Fibroblast of skin of right quadriceps (primary cell): ENCODE measurements at regions not wholly inside any gene's neighbourhood (a gene's known extent, or its start where the extent isn't known, plus 50 kb on each side); places are given as distances from the start of the nearest gene placed in this dataset.

ENCODE experiments used
- DNase-seq: peaks from one replicate; pipeline ENCODE4 v3.0.0-alpha.2; 2013

DNA sequence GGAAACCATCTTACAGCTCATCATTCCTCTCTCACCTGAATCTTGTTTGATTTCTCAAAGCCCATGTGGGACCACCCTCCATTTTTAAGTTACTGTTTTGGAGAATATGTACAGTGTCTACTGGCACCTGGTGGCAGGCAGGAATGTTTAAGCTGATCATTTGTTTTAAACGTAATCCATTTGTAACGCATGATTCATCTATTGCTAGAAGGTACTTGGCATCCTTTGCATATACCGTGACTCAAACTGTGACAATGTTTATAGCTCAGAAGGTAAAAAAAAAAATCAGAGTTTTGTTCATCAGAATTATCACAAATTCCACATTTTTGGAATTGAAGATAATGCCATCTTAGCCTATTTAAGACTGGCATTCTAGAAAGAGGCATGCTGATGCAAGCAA lies 1007.5 kb upstream of the EEF2KMT start:
- DNase-seq, result peak; percentile 2

DNA sequence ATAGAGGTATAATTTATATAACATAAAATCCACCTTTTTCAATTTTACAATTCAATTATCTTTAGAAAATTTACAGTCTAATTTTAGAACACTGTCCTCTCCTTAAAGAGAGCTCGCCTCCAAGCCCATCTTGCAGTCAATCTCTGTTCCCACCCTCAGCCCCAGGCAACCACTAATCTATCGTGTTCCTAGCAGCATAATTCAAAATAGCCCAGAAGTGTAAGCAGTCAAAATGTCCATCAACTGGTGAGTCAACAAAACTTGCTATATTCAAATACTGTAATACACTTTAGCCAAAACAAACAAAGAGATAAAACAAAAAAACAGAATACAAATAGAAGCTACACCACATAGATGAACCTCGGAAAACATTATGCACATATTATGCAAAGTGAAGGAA lies 1006.8 kb upstream of the EEF2KMT start:
- no peak for DNase-seq

DNA sequence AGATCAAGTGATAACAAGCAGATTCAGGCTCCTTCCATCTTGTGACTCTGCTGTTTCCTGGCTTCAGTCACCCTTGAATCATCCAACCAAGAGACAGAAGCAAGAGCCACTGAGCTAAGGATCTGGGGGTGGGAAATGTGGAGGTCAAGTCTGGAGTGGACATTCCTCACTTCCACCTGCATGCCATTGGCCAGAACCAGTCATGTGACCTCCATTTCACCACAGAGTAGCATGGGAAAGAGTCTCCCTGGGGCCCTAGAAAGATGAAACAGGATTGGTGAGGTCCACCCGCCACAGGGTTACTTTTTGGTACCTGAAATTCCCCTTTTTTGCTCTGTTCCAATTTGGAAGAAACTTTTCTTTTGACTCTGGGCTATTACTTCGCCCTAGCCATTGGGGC lies 1006.0 kb upstream of the EEF2KMT start:
- no peak for DNase-seq

DNA sequence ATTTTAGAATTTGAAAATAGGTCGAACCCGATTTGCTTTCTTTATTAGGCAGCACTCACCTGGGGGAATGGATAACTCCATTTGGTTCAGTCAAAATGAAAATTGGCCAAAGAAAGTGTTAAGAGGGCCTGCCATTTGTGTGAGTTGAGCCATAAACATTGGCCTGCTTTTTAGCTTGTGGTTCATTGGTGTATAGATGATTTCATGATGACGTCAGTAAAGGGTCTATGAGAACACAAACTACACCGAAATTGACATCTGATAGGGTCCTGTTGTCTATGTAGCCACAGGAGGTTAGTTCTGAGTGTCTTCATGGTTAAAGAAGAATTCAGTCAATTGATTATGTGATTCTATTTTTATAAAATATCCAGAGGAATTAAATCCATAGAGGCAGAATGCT lies 1001.5 kb upstream of the EEF2KMT start:
- DNase-seq, result no peak

DNA sequence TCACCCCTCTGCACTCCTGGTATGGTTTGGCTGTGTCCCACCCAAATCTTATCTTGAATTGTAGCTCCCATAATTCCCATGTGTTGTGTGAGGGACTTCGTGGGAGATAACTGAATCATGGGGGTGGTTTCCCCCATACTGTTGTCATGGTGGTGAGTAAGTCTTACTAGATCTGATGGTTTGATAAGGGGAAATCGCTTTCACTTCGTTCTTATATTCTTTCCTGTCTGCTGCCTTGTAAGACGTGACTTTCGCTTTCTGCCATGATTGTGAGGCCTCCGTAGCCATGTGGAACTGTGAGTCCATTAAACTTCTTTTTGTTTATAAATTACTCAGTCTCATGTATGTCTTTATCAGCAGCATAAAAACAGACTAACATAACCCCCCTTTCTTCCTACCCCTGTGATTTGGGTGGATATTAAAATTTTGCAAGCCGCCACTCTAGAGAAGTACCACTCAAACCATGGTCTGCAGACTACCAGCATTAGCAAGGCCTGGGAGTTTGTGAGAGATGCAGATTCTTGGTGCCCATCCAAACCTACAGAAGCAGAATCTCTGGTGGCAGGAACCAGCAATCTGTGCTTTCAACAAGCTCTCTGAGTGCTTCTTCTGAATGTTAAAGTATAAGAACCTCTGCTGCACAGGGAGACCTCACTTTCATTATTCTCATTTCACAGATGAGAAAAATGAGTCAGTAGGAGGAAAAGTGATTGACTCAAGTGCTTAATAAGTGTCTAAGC lies 999.5 kb upstream of the EEF2KMT start:
- DNase-seq, result no peak

DNA sequence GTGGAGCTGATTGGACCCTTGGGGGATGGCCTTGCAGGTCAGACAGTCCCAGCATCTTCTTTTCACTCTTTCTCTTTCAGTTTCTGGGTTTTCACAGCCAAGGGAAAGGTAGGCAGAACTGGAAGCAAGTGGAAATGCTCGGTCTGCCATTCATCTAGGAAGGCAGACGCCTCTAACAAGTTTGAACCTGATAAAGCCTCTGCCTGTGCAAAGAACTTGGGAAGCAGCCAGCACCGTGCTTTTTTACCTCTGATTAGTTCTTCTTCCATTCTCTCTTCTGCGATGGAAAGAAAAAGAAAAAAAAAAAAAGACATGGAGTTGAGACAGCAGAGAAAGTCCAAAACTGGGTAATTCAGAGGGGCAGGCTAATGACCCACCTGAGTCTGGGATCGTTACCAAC lies 997.8 kb upstream of the EEF2KMT start:
- no peak for DNase-seq

DNA sequence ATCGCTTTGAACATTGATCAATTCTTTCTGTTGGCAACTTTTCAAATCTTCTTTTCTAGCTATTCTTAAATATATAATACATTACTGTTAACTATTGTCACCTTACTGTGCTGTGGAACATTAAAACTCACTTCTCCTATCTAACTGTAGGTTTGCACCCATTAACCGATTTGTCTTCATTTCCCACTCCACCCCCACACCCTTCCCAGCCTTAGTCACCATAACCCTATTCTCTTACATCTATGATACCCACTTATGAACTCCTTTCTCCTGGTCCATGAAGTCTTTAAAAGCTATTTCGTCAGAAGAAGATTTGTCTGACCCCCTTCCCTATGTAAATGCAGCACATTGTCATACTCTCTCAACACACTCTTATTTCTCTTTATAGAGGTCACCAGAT lies 993.4 kb upstream of the EEF2KMT start:
- DNase-seq, result no peak

DNA sequence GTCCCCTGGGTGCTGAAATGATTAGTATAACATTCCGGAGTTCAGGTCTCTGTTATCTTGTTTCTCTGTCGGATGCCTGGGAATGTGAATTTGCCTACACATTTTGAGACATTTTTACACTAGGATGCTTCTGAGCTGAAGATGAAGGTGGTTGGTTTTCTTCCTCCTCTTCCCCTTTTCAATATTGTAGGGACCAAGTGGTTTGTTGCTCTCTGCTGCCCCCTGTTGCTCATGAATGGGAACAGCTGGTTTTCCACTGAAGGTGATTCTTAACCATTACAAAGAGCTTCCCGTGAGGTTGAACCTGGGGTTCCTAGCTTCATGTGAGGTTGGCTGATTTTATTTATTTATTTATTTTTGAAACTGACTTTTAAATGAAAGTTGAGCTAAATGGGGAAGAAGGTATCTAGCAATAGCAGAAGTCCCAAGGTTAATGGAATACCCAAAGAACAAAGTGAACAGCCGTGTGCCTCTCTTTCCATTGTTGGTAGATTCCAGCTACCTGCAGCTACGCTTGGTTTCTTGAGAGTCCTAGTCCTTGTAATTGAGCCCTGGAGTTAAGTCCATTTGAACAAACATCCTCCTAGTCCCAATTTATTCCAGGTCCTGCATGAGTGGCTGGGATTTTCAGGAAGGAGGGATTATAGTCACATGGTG lies 983.9 kb upstream of the EEF2KMT start:
- DNase-seq, result no peak

DNA sequence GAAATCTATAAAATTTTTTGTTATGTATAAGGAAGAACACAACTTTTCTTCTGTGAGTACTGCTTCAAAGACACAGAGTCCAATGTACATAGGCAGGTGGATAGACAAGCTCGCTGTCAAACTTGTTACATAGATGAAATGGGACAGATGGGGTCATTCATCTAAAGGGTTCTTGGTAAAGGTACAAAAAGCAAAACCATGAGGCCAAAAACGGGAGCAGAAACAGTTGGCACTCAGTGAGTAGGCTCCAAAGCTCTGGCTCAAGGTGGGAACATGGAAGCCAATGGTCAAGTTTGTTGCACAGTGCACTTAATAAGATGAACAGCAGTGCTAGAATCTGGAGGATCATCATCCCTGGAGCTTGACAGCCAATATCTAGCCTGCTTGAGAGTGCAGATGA lies 979.0 kb upstream of the EEF2KMT start:
- no peak for DNase-seq

DNA sequence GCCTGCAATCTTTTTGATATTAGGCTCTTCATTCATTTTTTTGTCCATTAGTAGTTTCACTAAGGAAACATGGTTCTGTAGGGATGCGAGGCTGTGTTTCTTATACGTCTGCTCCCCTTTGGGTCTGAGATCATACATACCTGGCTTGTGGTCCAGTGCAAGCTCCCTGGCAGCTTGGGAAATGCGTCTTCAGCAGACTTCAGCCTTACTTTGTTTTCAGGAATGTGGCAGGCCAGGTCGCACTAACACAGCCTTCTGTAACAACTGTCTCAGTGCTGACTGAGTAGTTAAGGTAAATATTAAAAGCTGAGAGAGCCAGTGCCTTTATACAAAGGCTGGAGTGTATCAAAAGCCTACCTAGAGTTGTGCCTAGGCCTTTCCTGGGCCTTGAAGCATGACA lies 970.5 kb upstream of the EEF2KMT start:
- no peak for DNase-seq

DNA sequence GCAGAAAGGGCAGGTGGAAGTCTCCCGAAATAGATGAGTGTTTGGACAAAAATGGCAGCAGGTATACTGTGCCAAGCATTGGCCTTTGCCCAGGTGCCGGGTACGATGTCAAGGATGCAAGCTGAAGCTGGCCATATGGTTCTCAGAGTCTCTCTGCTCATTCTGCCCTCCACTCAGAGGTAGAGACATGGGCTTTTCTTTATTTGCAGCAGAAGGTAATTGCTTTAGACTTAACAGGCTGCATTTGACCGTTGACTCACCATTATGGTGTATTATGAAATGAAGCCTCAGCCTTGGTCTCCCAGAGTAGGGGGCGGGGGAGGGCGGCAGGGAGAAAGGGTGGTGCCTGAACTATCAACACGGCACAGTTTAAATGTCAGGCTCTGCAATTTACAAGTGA lies 969.1 kb upstream of the EEF2KMT start:
- no peak for DNase-seq

DNA sequence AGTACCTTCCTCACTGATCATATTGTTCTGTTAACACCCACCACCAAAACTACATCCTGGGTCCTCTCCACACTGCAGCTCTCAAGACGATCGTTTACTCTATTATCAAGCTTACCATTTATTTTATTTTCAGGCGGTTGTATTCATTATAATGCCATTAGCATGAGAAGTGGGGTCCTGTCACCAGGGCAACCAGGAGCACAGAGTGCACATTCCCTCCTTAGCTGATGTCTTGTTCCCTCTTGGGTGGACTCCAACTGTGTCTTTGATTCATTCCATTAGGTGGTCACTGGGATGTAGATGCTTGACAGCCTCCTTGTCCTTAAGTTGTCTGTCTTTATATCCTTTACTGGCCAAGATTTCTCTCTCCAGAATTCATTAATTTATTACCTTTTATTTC lies 965.9 kb upstream of the EEF2KMT start:
- DNase-seq, result no peak

DNA sequence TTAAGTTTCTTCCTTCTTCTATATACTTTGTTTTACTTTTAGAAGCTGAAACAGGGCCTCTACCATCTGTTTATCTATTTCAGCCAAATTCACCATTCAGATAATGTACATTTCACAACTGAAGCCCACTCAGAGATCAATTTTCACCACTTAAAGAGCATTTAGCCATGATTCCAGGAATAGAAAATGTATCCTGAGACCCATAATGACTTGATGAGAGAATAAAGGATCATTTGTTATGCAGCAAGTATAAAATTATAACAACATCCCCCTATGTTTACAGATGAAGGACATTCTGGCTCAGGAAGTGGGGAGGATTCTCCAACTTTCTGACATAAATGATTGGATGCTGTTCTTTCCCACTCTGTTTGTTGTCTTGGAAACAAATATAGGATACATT lies 962.1 kb upstream of the EEF2KMT start:
- no peak for DNase-seq

DNA sequence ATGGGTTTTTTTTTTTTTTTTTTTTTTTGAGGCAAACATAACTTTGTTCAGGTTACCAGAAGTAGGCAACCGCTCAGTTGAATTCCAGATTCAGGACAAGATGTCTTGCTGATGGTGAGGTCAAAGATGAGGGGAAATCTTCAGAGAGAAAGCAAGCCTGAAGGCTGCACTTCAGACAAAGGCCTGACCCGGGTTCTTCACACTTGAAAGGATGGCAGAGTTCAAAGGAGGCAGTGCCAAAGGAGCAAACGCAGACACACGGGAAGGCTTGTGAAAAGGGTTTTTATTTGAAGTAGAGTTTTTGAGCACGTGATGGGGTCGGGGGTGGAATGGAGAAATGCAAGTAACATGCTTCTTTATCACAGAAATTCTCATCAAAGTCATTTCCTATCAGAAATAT lies 960.2 kb upstream of the EEF2KMT start:
- no peak for DNase-seq

DNA sequence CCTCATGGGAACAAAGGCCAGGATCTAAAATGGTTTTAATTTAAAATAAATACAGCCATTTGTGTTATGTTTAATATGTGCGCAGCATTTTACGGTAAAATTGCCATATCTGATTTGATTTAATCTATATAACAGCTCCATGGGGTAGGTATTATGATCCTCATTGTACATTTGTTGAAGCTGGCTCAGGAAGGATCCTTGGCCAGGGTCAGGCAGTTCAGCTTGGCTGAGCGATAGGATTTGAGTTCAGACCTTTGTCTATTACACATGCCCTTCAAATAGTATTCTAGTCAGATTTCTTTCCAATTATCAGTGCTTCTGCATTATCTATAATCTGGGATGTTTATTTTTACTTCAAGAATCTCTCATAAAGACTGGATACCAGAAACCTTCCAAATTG lies 950.4 kb upstream of the EEF2KMT start:
- no peak for DNase-seq

DNA sequence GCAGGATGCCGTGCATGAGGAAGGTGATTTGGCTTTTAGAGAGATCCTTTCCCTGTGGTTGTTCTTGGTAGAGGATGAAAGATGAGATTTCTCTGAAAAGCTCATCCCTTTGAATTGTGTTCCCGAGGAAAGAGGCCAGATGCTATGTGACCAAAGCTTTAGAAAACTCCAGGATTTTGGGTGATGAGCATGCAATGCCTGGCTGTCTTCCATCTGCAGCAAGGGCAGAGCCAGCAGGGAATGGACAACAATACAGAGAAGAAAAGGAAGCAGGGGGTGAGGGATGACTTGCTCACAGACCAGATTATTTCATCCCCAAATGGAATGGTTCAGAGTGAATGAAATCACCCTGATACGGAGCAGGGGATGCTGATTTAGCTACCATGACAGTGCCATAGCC lies 949.7 kb upstream of the EEF2KMT start:
- no peak for DNase-seq

DNA sequence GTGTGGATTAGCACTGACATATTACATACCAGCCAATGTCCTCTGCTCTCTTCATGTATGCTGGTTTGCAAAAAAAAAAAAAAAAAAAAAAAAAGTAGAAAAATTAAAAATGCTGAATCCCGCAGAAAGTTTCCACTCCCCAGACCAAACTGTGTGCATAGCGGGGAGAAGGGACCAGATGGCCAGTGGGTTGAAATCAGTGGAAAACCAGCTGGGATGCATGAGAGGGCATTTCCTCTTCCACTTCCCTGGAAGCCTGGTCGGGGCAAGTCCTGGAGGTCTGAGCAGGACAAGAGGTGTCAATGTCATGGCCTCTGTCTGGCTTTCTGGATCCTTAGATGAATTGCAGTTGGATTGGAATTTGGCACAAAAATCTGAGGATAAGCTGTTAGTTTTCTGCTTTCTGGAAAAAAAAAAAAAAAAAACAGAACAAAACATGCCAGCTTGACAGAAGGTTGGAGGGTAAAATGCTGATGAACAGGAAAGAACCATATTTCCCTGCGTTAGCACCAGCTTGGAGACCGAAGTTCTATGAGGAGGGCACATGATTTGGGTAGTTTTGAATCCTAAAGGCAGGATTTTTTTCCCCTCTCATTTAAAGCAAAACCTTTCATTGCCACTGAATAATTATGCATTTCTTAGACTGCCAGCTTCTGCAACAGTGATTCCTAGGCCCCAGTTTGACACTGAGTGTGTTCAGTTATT lies 941.5 kb upstream of the EEF2KMT start:
- no peak for DNase-seq

DNA sequence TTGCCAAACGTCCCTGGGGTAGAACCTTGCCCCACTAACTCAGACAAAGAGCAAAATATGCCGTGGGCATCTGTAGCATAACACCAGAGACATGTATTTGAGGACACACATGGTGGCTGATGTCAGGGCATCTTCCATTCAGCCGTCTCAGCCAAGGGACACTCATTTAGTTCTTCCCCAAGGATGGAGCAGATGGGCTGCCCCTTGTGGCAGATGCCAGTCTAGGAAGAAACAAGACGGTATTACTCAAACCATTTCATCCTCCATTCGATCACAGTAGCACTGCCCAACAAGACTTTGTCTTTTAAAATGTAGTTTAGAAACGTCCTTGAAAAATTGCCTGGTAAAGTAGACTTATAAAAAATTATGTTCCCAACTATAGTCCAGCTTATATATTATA lies 937.6 kb upstream of the EEF2KMT start:
- DNase-seq, result no peak

DNA sequence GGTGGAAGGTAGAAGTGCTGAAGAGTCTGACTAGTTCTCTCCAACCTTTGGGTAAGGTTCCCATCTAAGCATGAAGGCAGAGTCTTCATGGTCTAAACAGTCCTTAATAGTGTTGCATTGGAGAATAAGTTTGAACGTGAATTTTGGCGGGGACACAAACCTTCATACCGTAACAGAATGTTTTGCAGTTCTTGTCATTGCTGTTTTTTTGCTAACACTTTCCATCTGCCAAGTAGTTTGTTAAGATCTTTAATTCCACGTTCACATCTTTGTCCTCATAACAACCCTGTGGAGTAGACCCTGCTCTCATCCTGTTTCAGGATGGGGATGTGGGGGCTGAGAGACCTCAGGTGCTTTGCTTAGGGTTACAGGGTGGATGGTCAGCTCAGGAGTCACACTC lies 936.9 kb upstream of the EEF2KMT start:
- no peak for DNase-seq

DNA sequence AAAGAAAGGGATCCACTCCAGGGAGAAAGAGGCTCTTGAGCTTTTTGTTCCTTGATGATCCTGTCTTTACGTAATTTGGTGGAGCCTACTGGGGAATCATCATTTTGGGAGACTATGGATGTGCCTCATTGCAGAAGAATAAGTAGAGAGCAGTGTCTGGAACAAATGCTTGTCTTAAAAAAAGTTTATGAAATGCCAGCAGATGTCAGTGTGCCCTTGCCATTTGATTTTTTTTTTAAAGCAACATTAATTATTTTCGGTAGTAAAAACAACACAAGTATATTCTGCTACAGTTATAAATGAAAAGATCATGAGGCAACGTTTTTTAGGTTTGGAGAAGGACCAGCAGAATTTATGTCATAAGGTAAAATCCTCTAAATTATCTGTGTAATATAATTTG lies 934.8 kb upstream of the EEF2KMT start:
- DNase-seq, result no peak

DNA sequence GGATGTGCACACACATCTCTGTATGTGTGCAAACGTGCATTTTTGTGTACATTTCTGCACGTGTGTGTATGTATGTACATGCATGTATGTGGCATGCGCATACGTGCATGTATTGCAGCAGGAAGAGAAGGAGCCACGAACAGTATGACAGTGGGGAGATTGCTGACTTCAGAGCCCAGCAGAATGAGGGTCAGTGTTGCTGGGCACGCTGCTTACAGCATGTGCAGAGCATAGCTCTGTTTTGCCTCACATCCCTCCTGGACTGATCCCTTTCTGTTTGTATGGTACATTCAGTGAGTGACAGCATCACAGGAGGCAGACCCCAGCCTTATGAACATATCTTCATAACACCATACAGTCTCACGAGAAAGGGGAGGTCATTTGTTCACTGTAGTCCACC lies 934.0 kb upstream of the EEF2KMT start:
- DNase-seq, result no peak

DNA sequence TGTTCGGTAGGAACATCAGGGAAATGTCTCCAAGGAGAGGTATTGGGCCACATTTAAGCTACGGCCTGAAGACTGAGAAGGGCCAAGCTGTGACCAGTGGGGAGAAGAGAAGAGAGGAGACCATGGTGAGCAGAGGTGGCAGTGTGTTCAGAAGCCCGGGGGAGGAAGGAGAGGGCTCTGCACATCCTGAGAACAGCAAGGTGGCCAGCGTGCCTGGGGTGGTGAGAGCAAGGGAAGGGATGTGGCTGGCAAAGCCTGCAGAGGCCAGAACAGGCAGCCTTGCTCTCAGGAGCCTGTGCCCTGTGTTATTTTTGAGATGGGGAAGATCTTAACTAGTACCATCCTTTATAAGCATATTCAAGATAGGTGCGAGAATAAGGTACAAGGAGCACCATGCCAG lies 933.5 kb upstream of the EEF2KMT start:
- DNase-seq, result no peak

DNA sequence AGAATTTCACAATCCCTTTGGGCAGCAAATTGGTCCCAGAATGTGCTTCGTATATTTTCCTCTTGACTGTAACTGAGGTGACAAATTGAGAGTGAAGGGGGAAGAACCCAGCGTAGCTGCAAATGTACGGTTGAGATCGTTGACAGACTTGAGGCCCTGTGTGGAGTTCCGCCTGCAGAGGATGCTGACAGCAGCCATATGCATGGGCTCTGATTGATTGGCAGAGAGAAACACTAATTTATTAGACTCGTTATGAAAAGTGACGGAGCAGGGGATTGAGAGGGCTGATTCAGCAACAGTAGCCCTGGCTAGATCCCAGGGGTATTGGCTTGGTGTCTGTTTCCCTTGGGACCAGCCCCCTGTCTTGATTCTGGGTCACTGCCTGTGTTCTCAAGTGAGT lies 930.1 kb upstream of the EEF2KMT start:
- no peak for DNase-seq

DNA sequence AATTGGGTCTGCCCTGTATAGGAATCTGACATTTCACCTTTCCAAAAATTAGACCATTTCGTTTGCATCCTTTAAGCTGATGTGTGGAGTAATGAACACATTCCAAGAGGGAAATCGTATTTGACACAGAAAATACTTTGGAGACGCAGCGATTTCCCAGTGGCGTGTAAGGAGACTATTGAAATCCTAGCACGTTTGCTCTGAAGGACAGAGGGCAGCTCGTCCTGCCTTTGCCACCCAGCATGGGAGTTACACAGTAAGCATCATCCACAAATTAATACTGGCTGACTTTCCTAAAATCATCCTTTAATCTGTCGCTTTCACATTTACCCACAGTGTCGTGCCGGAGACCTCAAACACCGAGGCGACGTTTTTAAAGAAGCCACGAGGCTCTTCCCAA lies 925.9 kb upstream of the EEF2KMT start:
- DNase-seq, result no peak
